Left lung (tissue), 4 donors: ENCODE measurements at regions not wholly inside any gene's neighbourhood (a gene's known extent, or its start where the extent isn't known, plus 50 kb on each side); places are given as distances from the start of the nearest gene placed in this dataset.

Source experiments
- ATAC-seq: fragments of 200-7000 bp; cut with Tn5 transposase; one replicate; pipeline ENCODE4 v1.9.1; 2020; ENCODE audit warnings: moderate library complexity
- DNase-seq, 4 donors: peaks; one replicate each; pipeline ENCODE4 v3.0.0-alpha.2; 2013 to 2020
- H3K27ac ChIP-seq, 2 donors: fragments of 200-600 bp; sonication (generic) in 1 of 2; one replicate each; pipeline versions ENCODE4 v1.5.0 to v1.8.0; 2020 to 2021
- H3K27me3 ChIP-seq, 2 donors: fragments of 200-600 bp; sonication (generic) in 1 of 2; one replicate each; pipeline versions ENCODE4 v1.5.0 to v1.8.0; 2020 to 2021
- H3K36me3 ChIP-seq, 2 donors: fragments of 200-600 bp; sonication (generic) in 1 of 2; one replicate each; pipeline versions ENCODE4 v1.5.0 to v1.8.0; 2020 to 2021
- H3K4me1 ChIP-seq, 2 donors: fragments of 200-600 bp; one replicate each; pipeline ENCODE4 v1.8.0; 2021
- H3K4me3 ChIP-seq, 2 donors: fragments of 200-600 bp; sonication (generic) in 1 of 2; one replicate each; pipeline versions ENCODE4 v1.5.0 to v1.8.0; 2020 to 2021; ENCODE audit warnings: mild to moderate bottlenecking in 1 of 2
- H3K9me3 ChIP-seq, 2 donors: fragments of 200-600 bp; sonication (generic) in 1 of 2; one replicate each; pipeline versions ENCODE4 v1.5.0 to v1.8.0; 2020 to 2021
- CTCF ChIP-seq, 2 donors: fragments of 200-600 bp; sonication (generic) in 1 of 2; IDR thresholded peaks; one replicate each; pipeline versions ENCODE4 v1.5.0 to v1.8.0; 2021; ENCODE audit warnings: antibody characterized with exemption in 2 of 2
- intact Hi-C, 2 donors: fragments of 100-400 bp; cut with DNase I; formaldehyde crosslinking; loops; one replicate each; pipeline versions ENCODE4 v1.11.2 to v1.14.2; 2022
- donor health status: DM: no; HTN: yes; CAD: no.
- donor health status: DM: no; HTN: no; CAD: no.

- DNase-seq (no peak), ATAC-seq (no peak)
- no peaks in the 10 kb centered on the region for H3K9me3 ChIP-seq
- intact Hi-C loops, result no loop called here
- no peaks in the 10 kb centered on the region for H3K27me3 ChIP-seq
- no peak overlapping the region for H3K27ac ChIP-seq
- H3K36me3 ChIP-seq, result no peaks in the 10 kb centered on the region
- no peak overlapping the region for H3K4me3 ChIP-seq
- TF ChIP-seq CTCF (IDR thresholded peaks at IDR 0.05), result no peak
- no peaks in the 10 kb centered on the region for H3K4me1 ChIP-seq
Measured at GRCh38 chr15:93608643-93609148, 519.7 kb upstream of the RGMA start.

GRCh38 chr15:93603550-93603949, 514.5 kb upstream of the RGMA start:
- TF ChIP-seq CTCF (IDR thresholded peaks at IDR 0.05), result no peak
- intact Hi-C loops, result no loop called here
- Histone ChIP-seq H3K4me1 (no peaks in the 10 kb centered on the region), H3K36me3 (no peaks in the 10 kb centered on the region), H3K27ac (no peak overlapping the region), H3K9me3 (no peaks in the 10 kb centered on the region), H3K27me3 (no peaks in the 10 kb centered on the region), H3K4me3 (no peak overlapping the region)
- no peak for ATAC-seq
- DNase-seq, result no peak

DNA sequence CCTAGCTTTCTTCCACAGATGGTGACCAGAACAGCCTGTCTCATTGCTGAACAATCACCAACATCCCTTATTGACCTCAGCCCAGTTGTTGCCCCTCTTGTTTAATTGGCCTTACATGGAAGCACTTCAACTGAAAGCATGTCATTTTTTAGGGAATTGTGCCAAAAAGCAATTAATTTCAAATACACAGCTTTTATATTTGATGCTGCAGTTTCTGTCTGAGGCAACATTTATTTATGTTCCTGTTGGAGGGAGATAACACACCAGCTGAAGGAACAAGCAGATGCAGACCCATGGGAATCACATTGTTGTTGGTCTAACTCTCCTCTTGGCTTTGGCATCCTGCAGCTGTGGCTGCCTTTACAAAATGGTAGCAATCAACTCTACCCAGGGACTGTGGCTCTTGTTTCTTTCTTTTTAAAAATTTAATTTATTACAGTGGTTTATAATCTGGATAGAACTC, 498.1 kb upstream of the RGMA start:
- H3K4me3 ChIP-seq, result no peak overlapping the region
- no peaks in the 10 kb centered on the region for H3K27me3 ChIP-seq
- intact Hi-C loops, result no loop called here
- DNase-seq (no peak), ATAC-seq (no peak)
- H3K36me3 ChIP-seq, result no peaks in the 10 kb centered on the region
- no peak for TF ChIP-seq CTCF (IDR thresholded peaks at IDR 0.05)
- no peaks in the 10 kb centered on the region for H3K9me3 ChIP-seq
- H3K27ac ChIP-seq, result no peak overlapping the region
- H3K4me1 ChIP-seq, result no peaks in the 10 kb centered on the region

DNA sequence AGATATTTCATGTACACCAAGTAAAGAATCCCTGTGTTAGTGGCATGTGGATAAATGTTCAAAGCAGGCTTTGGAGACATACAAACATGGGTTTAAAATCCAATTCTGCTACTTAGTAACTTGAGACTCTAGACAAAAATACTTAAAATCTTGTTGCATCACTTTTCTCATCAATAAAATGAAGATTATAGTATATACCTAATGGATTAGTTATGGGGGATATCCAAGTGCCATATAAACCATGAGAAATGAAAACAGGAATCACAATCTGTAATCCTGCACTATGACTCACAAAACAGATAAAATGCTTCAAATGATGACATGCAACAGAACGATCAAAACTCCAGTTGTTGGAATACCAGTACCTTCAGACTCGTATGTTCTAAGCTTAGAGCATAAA, 496.0 kb upstream of the RGMA start:
- no peak overlapping the region for H3K4me3 ChIP-seq
- intact Hi-C loops, result no loop called here
- no peak for TF ChIP-seq CTCF (IDR thresholded peaks at IDR 0.05)
- H3K27ac ChIP-seq, result no peak overlapping the region
- no peaks in the 10 kb centered on the region for H3K9me3 ChIP-seq
- no peaks in the 10 kb centered on the region for H3K36me3 ChIP-seq
- no peak for DNase-seq
- ATAC-seq, result no peak
- no peaks in the 10 kb centered on the region for H3K27me3 ChIP-seq
- no peaks in the 10 kb centered on the region for H3K4me1 ChIP-seq

DNA sequence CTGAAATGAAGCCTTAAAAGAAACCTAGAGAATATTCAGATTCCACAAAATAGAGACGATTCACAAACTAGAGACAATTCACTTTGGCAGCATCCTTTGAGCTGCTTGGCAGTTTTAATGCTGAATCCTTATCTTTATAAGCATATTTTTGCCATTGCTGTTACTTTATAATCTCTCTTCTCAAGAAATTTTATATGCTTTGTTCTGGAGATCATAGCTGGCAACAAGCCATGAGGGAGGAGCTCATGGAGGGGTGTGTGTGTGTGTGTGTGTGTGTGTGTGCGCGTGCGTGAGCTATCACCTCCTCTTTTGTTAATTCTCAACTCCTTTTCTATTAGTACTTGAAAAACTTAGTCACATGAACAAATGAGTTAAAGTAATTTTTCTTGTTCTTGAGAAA, 495.0 kb upstream of the RGMA start:
- Histone ChIP-seq H3K36me3 (no peaks in the 10 kb centered on the region), H3K27ac (no peak overlapping the region), H3K4me3 (no peak overlapping the region), H3K27me3 (no peaks in the 10 kb centered on the region), H3K4me1 (no peaks in the 10 kb centered on the region), H3K9me3 (peaks cover 0 to 3% of the 10 kb centered on the region in 2 donors)
- intact Hi-C loops, result no loop called here
- DNase-seq (peak in 1 of 4 donors; percentile 23), ATAC-seq (no peak)
- TF ChIP-seq CTCF (IDR thresholded peaks at IDR 0.05), result no peak
